Astrocyte (in vitro differentiated cells and primary cell): ENCODE measurements at regions not wholly inside any gene's neighbourhood (a gene's known extent, or its start where the extent isn't known, plus 50 kb on each side); places are given as distances from the start of the nearest gene placed in this dataset.
"Not testable (repeated sequence)": the region's sequence is repeated elsewhere in the genome, so short reads cannot be mapped to it uniquely, and the experiment has no call there.

Source experiments
- DNase-seq: peaks from one replicate; pipeline ENCODE4 v3.0.0-alpha.2; 2010; ENCODE audit warnings: low read depth
- FAIRE-seq: peaks from 2 replicates; lab custom pipeline; 2011; peaks lifted over from hg19 to GRCh38; lab: Jason Lieb, UNC
- H2AFZ ChIP-seq: 2 replicates; pipeline ENCODE4 v1.6.0; 2012; ENCODE audit warnings: low read depth, low read length, inconsistent platforms
- H3K27ac ChIP-seq: 2 replicates; pipeline ENCODE4 v1.5.1; 2011; ENCODE audit warnings: low read depth, low read length, inconsistent platforms
- H3K27me3 ChIP-seq: 2 replicates; pipeline ENCODE4 v1.6.0; 2011; ENCODE audit warnings: low read length, inconsistent platforms; ENCODE audit not compliant: insufficient read depth
- H3K36me3 ChIP-seq: 2 replicates; pipeline ENCODE4 v1.5.1; 2011; ENCODE audit warnings: low read length, inconsistent platforms; ENCODE audit not compliant: insufficient read depth
- H3K4me1 ChIP-seq: 2 replicates; pipeline ENCODE4 v1.5.1; 2011; ENCODE audit warnings: low read length, inconsistent platforms; ENCODE audit not compliant: insufficient read depth
- H3K4me2 ChIP-seq: 2 replicates; pipeline ENCODE4 v1.6.0; 2012; ENCODE audit warnings: low read length, inconsistent platforms
- H3K4me3 ChIP-seq: 2 replicates; pipeline ENCODE4 v1.5.1; 2011; ENCODE audit warnings: low read depth, mild to moderate bottlenecking, low read length, inconsistent platforms; ENCODE audit not compliant: insufficient read depth
- H3K79me2 ChIP-seq: 2 replicates; pipeline ENCODE4 v1.6.0; 2012; ENCODE audit warnings: mild to moderate bottlenecking, low read length, inconsistent platforms; ENCODE audit not compliant: insufficient read depth
- H3K9ac ChIP-seq: 2 replicates; pipeline ENCODE4 v1.6.0; 2012; ENCODE audit warnings: mild to moderate bottlenecking, low read length, inconsistent platforms
- H3K9me3 ChIP-seq: 2 replicates; pipeline ENCODE4 v1.5.1; 2012; ENCODE audit warnings: low read depth, mild to moderate bottlenecking, low read length, inconsistent platforms; ENCODE audit not compliant: insufficient read depth
- H4K20me1 ChIP-seq: 2 replicates; pipeline ENCODE4 v1.6.0; 2012; ENCODE audit warnings: low read length, inconsistent platforms; ENCODE audit not compliant: insufficient read depth
- H3K27ac Mint-ChIP-seq: one replicate; pipeline ENCODE4 v1.8.0; 2021; ENCODE audit warnings: mild to moderate bottlenecking, mixed read lengths; ENCODE audit not compliant: unreplicated experiment
- H3K27me3 Mint-ChIP-seq: one replicate; pipeline ENCODE4 v1.8.0; 2021; ENCODE audit warnings: low read depth, mixed read lengths; ENCODE audit not compliant: unreplicated experiment
- H3K36me3 Mint-ChIP-seq: one replicate; pipeline ENCODE4 v1.8.0; 2021; ENCODE audit warnings: low read depth, mixed read lengths; ENCODE audit not compliant: unreplicated experiment
- H3K4me1 Mint-ChIP-seq: one replicate; pipeline ENCODE4 v1.8.0; 2021; ENCODE audit warnings: low read depth, mixed read lengths; ENCODE audit not compliant: unreplicated experiment
- H3K4me3 Mint-ChIP-seq: one replicate; pipeline ENCODE4 v1.8.0; 2021; ENCODE audit warnings: mild to moderate bottlenecking, moderate library complexity, mixed read lengths; ENCODE audit not compliant: unreplicated experiment
- H3K9me3 Mint-ChIP-seq: one replicate; pipeline ENCODE4 v1.8.0; 2021; ENCODE audit warnings: mild to moderate bottlenecking, mixed read lengths; ENCODE audit not compliant: unreplicated experiment
- EZH2 ChIP-seq: IDR thresholded peaks from 2 replicates; pipeline ENCODE4 v1.6.1; 2012; ENCODE audit warnings: mild to moderate bottlenecking, low read length, inconsistent platforms; ENCODE audit not compliant: insufficient read depth
- TF ChIP-seq, protein P1 (sequence below): IDR thresholded peaks from 2 replicates; pipeline ENCODE4 v1.5.1; 2011; ENCODE audit warnings: low read depth, mild to moderate bottlenecking, inconsistent platforms, low read length, moderate library complexity; ENCODE audit not compliant: insufficient read depth

DNA sequence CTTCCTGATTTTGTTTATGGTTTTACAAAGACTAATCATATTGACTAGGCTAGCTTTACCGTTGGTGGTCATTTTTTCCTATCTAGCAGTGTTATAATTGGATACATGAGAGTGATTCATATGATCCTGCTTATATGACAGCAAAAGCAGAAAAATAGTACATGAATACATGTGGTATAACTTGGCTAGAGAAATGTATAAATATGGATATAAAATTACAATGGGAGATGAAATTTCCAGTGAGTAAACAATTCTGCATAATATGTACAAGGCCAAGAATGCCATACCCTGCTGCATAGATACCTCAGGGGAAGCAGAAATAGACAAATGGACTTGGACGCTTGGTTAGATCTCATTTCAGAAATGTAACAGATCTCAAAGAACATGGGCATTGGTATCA lies 103.1 kb downstream of the DTWD1 start:
- H3K4me3 ChIP-seq, result no peak overlapping the region
- Mint-ChIP-seq H3K9me3 (no peaks in the 10 kb centered on the region), H3K4me3 (no peak overlapping the region), H3K36me3 (no peaks in the 10 kb centered on the region), H3K4me1 (no peaks in the 10 kb centered on the region), H3K27me3 (no peaks in the 10 kb centered on the region), H3K27ac (no peak overlapping the region)
- H4K20me1 ChIP-seq, result no peaks in the 10 kb centered on the region
- no peaks in the 10 kb centered on the region for H3K79me2 ChIP-seq
- DNase-seq (no peak), FAIRE-seq (no peak)
- no peak overlapping the region for H2AFZ ChIP-seq
- H3K4me2 ChIP-seq, result no peak overlapping the region
- no peaks in the 10 kb centered on the region for H3K4me1 ChIP-seq
- H3K36me3 ChIP-seq, result no peaks in the 10 kb centered on the region
- no peak overlapping the region for H3K27ac ChIP-seq
- H3K9ac ChIP-seq, result no peak overlapping the region
- H3K27me3 ChIP-seq, result no peaks in the 10 kb centered on the region
- TF ChIP-seq EZH2, result no peak
- TF ChIP-seq, protein P1, sequence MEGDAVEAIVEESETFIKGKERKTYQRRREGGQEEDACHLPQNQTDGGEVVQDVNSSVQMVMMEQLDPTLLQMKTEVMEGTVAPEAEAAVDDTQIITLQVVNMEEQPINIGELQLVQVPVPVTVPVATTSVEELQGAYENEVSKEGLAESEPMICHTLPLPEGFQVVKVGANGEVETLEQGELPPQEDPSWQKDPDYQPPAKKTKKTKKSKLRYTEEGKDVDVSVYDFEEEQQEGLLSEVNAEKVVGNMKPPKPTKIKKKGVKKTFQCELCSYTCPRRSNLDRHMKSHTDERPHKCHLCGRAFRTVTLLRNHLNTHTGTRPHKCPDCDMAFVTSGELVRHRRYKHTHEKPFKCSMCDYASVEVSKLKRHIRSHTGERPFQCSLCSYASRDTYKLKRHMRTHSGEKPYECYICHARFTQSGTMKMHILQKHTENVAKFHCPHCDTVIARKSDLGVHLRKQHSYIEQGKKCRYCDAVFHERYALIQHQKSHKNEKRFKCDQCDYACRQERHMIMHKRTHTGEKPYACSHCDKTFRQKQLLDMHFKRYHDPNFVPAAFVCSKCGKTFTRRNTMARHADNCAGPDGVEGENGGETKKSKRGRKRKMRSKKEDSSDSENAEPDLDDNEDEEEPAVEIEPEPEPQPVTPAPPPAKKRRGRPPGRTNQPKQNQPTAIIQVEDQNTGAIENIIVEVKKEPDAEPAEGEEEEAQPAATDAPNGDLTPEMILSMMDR, result no peak
- H3K9me3 ChIP-seq, result no peaks in the 10 kb centered on the region

DNA sequence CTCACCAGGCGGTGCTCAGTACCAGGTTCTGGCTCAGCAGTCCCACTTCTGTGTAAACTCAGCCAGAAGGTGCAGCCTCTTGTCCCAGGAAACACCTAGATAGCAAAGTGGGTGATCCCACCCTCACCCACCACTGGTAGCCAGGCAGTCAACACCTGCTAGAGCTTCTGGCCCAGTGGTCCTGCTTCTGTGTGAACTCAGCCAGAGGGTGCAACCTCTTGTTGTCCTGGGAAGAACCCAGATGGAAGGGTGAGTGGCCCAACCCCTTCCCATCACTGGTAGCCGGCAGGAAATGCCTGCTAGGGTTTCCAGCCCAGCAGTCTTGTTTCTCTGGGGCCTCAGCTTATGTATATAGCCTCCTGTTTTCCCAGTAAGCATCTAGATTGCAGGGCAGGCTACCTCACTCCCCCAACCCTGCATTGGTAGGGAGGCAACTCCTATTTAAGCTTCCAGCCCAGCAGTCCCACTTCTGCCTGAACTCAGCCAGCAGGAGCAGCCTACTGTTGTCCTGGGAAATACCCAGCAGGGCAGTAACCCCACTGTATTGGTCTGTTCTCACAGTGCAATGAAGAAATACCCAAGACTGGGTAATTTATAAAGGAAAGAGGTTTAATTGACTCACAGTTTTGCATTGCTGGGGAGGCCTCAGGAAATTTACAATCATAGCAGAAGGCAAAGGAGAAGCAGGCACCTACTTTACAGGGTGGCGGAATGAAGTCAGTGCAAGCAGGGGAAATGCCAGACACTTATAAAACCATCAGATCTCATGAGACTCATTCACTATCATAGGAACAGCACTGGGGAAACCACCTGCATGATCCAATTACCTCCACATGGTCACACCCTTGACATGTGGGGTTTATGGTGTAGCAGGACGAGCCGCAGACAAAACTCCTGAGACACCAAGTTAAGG lies 110.6 kb downstream of the DTWD1 start:
- DNase-seq, result no peak
- no peaks in the 10 kb centered on the region for H3K9me3 ChIP-seq
- Mint-ChIP-seq H3K36me3 (no peaks in the 10 kb centered on the region), H3K4me3 (no peak overlapping the region), H3K27ac (no peak overlapping the region), H3K27me3 (no peaks in the 10 kb centered on the region), H3K9me3 (no peaks in the 10 kb centered on the region), H3K4me1 (no peaks in the 10 kb centered on the region)
- TF ChIP-seq, protein P1, result no peak
- no peak for TF ChIP-seq EZH2
- no peak overlapping the region for H3K4me2 ChIP-seq
- H3K4me3 ChIP-seq, result no peak overlapping the region
- H3K9ac ChIP-seq, result no peak overlapping the region
- H3K27ac ChIP-seq, result no peak overlapping the region
- H3K27me3 ChIP-seq, result no peaks in the 10 kb centered on the region
- no peak overlapping the region for H2AFZ ChIP-seq
- H3K36me3 ChIP-seq, result no peaks in the 10 kb centered on the region
- H4K20me1 ChIP-seq, result no peaks in the 10 kb centered on the region
- no peaks in the 10 kb centered on the region for H3K4me1 ChIP-seq
- no peaks in the 10 kb centered on the region for H3K79me2 ChIP-seq
- no peak for FAIRE-seq

DNA sequence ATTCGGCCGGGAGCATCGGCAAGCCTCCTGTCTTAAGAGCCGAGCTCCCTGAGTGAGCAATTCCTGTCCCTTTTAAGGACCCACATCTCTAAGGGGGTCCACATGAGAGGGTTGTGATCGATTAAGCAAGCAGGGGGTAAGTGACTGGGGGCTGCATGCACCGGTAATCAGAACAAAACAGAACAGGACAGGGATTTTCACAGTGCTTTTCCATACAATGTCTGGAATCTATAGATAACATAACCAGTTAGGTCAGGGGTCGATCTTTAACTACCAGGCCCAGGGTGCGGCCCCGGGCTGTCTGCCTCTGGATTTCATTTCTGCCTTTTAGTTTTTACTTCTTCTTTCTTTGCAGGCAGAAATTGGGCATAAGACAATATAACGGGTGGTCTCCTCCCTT lies 111.3 kb downstream of the DTWD1 start:
- not testable (repeated sequence) for H2AFZ ChIP-seq, H3K4me2 ChIP-seq, H3K4me1 ChIP-seq, H3K4me3 Mint-ChIP-seq, H3K27ac Mint-ChIP-seq, H3K36me3 ChIP-seq, H3K36me3 Mint-ChIP-seq, H3K4me1 Mint-ChIP-seq, H3K27me3 Mint-ChIP-seq, H3K9ac ChIP-seq, FAIRE-seq, H3K27ac ChIP-seq, H3K4me3 ChIP-seq, DNase-seq, H3K27me3 ChIP-seq, H3K9me3 Mint-ChIP-seq, H4K20me1 ChIP-seq, H3K9me3 ChIP-seq, H3K79me2 ChIP-seq

DNA sequence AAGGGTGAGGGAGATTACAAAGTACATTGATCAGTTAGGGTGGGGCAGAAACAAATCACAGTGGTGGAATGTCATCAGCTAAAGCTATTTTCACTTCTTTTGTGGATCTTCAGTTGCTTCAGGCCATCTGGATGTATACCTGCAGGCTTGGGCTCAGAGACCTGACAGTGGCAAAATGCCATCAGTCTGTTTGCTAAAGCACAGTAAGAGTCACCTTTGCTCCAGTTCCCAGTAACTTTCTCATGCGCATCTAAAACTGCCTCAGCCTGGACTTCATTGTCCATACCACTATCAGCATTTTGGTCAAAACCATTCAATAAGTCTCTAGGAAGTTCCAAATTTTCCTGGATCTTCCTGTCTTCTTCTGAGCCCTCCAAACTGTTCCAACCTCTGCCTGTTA lies 113.2 kb downstream of the DTWD1 start:
- H3K4me1 ChIP-seq, H3K9me3 ChIP-seq, H3K27me3 Mint-ChIP-seq, H3K27me3 ChIP-seq, H3K79me2 ChIP-seq, DNase-seq, FAIRE-seq, H3K4me2 ChIP-seq, H3K4me1 Mint-ChIP-seq, H3K27ac Mint-ChIP-seq, H3K9me3 Mint-ChIP-seq, H4K20me1 ChIP-seq, H3K4me3 ChIP-seq, H3K4me3 Mint-ChIP-seq, H3K36me3 ChIP-seq, H3K27ac ChIP-seq, H3K36me3 Mint-ChIP-seq, H3K9ac ChIP-seq, H2AFZ ChIP-seq: not testable (repeated sequence)
